Activated naive CD4-positive, alpha-beta T cell treated with anti-CD3 and anti-CD28 coated beads for 36 hours (primary cell): ENCODE measurements at regions not wholly inside any gene's neighbourhood (a gene's known extent, or its start where the extent isn't known, plus 50 kb on each side); places are given as distances from the start of the nearest gene placed in this dataset.

Experiments used
- CTCF ChIA-PET: fragments of 350-600 bp; sonication (Branson Sonifier 250); formaldehyde crosslinking; loops from one replicate; lab custom pipeline; 2021; ENCODE audit warnings: antibody characterized with exemption; lab: Charles Lee
- DNase-seq: peaks from one replicate; pipeline ENCODE4 v3.0.0-alpha.2; 2020
- H3K27ac Mint-ChIP-seq: one replicate; pipeline ENCODE4 v1.8.0; 2021; ENCODE audit warnings: mild to moderate bottlenecking, mixed read lengths
- H3K27me3 Mint-ChIP-seq: one replicate; pipeline ENCODE4 v1.8.0; 2021; ENCODE audit warnings: low read depth, mixed read lengths
- H3K36me3 Mint-ChIP-seq: one replicate; pipeline ENCODE4 v1.8.0; 2021; ENCODE audit warnings: low read depth, mixed read lengths
- H3K4me1 Mint-ChIP-seq: one replicate; pipeline ENCODE4 v1.8.0; 2021; ENCODE audit warnings: low read depth, mixed read lengths
- H3K4me3 Mint-ChIP-seq: one replicate; pipeline ENCODE4 v1.8.0; 2021; ENCODE audit warnings: mild to moderate bottlenecking, moderate library complexity, mixed read lengths
- H3K9me3 Mint-ChIP-seq: one replicate; pipeline ENCODE4 v1.8.0; 2021; ENCODE audit warnings: mixed read lengths
- intact Hi-C: fragments of 100-400 bp; cut with micrococcal nuclease; formaldehyde crosslinking; loops from one replicate; pipeline ENCODE4 v1.15.1; 2023

DNA sequence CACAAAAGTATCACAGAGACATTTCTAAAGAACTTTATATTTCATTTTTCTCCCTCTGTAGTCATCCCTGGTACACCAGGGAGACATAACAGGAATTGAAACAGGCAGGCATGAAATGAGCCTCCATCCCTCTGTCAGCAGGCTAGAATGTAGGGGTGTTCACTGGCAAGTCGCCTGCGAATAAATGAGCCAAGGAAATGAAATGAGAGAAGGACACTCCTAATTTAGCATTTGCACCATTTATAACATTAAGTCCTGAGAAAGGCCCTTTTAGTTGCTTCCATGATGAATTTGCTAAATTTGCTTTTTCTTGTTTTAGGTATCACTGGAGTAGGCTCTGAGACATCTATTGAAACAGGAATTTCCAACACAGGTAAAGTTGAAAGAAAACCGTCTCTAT, 192.4 kb upstream of the CNTN1 start:
- intact Hi-C loops: no loop called here
- no peaks in the 10 kb centered on the region for H3K4me1 Mint-ChIP-seq
- H3K4me3 Mint-ChIP-seq: no peak overlapping the region
- CTCF ChIA-PET: no interaction called here
- H3K36me3 Mint-ChIP-seq: no peaks in the 10 kb centered on the region
- no peaks in the 10 kb centered on the region for H3K9me3 Mint-ChIP-seq
- peaks cover 2% of the 10 kb centered on the region for H3K27me3 Mint-ChIP-seq
- H3K27ac Mint-ChIP-seq: no peak overlapping the region
- no peak for DNase-seq

DNA sequence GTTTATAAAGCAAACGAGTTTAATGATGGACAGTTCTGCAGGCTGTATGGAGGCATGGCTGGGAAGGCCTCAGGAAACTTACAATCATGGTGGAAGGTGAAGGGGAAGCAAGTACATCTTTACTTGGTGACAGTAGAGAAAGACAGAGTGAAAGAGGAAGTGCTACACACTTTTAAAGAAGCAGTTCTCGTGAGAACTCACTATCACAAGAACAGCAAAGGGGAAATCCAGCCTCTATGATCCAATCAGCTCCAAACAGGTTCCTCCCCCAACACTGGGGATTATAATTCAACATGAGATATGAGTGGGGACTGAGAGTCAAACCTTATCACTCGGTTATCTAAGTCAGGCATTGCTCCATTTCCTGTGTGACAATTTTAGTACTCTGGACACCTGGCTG, 189.9 kb upstream of the CNTN1 start:
- intact Hi-C loops: no loop called here
- DNase-seq: no peak
- Mint-ChIP-seq H3K27ac (no peak overlapping the region), H3K36me3 (no peaks in the 10 kb centered on the region), H3K27me3 (peaks cover 2% of the 10 kb centered on the region), H3K4me1 (no peaks in the 10 kb centered on the region), H3K4me3 (no peak overlapping the region), H3K9me3 (no peaks in the 10 kb centered on the region)
- CTCF ChIA-PET: no interaction called here

DNA sequence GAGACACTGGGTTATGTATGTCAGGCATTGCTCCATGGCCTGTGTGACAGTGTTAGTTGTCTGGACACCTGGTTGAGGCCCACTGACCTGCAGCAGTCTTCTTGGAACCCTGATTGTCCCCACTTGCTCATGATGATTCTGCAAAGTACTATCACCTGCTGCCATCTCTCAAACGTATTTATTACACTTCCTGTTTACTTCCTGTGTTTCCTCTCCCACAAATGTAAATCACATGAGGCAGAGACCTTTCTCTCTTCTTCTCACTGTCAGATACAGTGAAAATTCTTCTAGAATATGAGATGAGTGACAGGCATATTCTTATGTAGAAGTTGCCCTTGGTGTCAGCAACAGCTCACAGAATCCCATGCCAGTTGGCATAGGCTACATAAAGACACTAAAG, 186.9 kb upstream of the CNTN1 start:
- Mint-ChIP-seq H3K4me1 (no peaks in the 10 kb centered on the region), H3K27ac (no peak overlapping the region)
- intact Hi-C loops: loop anchor here (1.0 kb wide), 1 partner anchor 9 kb away; no protein-coding TSS in a partner anchor

DNA sequence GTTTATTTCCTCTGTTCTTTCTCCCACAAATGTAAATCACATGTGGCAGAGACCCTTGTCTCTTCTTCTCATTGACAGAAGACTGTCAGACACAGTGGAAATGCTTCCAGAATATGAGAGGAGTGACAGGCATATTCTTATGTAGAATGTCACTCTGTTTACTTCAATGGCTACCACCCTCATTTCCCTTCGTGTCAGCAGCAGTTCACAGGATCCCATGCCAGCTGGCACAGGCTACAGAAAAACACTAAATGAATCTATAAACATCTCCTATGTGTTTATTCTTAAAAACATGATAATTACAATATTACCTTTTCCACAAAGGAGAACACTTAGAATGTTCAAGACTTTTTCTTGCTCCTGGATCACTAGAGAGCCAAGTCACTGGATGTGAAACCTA, 183.8 kb upstream of the CNTN1 start:
- no peak for DNase-seq
- no peaks in the 10 kb centered on the region for H3K27me3 Mint-ChIP-seq
- H3K27ac Mint-ChIP-seq: no peak overlapping the region
- CTCF ChIA-PET: interaction anchor here (0.5 kb wide), 1 partner anchor 514 kb away, joined by 4 read pairs; no protein-coding TSS in a partner anchor
- H3K4me1 Mint-ChIP-seq: no peaks in the 10 kb centered on the region
- H3K4me3 Mint-ChIP-seq: no peak overlapping the region
- H3K36me3 Mint-ChIP-seq: no peaks in the 10 kb centered on the region
- H3K9me3 Mint-ChIP-seq: no peaks in the 10 kb centered on the region
- intact Hi-C loops: no loop called here

More for the DNA sequence above, 186.9 kb upstream of the CNTN1 start:
- CTCF ChIA-PET: no interaction called here
- Mint-ChIP-seq H3K4me3 (no peak overlapping the region), H3K27me3 (no peaks in the 10 kb centered on the region), H3K36me3 (no peaks in the 10 kb centered on the region), H3K9me3 (no peaks in the 10 kb centered on the region)
- no peak for DNase-seq

DNA sequence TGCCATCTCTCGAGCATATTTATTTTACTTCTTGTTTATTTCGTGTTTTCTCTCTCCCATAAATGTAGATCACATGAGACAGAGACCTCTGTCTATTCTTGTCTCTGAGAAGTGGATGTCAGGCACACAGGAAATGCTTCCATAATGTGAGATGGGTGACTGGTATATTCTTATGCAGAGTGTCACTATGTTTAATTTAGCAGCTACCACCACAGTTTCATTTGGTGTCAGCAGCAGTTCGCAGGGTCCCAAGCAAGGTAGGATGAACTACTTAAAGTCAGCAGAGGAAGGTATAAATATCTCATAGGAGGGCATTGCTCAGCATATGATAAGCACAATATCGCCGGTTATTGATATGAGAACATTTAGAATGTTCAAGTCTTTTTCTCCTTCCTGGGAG, 180.9 kb upstream of the CNTN1 start:
- Mint-ChIP-seq H3K36me3 (no peaks in the 10 kb centered on the region), H3K27me3 (no peaks in the 10 kb centered on the region), H3K4me3 (no peak overlapping the region), H3K9me3 (no peaks in the 10 kb centered on the region), H3K27ac (no peak overlapping the region), H3K4me1 (no peaks in the 10 kb centered on the region)
- intact Hi-C loops: no loop called here
- DNase-seq: no peak
- CTCF ChIA-PET: no interaction called here

DNA sequence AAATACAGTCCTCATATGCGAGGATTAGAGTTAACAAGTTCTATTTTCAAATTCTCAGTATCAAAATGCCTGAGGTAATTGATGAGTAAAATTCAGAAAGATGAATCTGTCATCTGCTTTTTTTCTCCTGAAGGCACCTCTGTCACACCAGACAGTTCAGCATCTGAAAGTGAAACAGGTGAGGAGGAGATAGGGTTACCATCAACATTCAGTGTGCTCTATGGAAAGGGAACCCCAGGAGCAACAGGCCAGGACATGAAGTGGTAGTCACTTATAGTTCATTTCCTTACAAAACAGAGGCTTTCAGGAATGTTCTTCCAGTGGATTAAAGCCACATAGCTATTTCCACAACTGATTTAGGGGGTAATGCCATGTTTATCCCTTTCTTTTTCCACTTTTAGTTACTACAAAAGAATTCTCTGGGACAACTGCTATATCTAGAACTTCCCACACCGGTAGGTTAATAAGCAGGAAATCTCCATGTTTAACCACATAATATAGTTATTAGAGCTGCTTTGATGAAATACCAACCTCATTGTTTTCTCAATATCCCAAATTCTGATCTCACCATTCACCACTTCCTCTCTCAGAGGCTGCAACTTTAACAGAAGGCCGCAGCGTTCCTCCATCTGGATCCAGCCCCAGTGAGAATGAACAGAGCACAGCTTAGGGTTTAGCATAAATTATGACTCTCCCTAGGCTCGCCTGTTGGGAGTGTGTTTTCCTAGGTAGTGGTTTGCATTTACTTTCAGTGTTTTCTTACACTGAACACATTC, 177.0 kb upstream of the CNTN1 start:
- no peaks in the 10 kb centered on the region for H3K4me1 Mint-ChIP-seq
- H3K4me3 Mint-ChIP-seq: no peak overlapping the region
- no peak for DNase-seq
- H3K27ac Mint-ChIP-seq: no peak overlapping the region
- CTCF ChIA-PET: no interaction called here
- H3K36me3 Mint-ChIP-seq: no peaks in the 10 kb centered on the region
- no peaks in the 10 kb centered on the region for H3K9me3 Mint-ChIP-seq
- no peaks in the 10 kb centered on the region for H3K27me3 Mint-ChIP-seq
- intact Hi-C loops: no loop called here

DNA sequence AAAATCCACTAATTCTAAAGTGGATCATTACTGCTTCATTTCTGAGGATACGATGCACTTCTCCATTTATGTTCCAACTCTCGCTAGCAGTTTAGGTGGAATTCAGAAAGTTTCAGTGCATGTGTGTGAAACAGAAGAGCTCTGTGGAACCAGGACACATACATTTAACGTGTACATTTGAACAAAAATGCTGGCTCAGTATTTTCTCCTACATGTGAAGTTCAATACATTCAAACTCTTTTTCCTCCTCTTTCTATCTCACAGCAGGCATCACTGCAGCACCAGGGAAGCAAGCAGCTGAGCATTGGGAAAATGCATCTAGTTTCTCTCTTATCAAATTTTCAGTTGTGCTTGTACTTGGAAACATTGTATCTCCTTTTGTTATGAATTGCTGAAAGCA, 169.4 kb upstream of the CNTN1 start:
- H3K4me1 Mint-ChIP-seq: no peaks in the 10 kb centered on the region
- intact Hi-C loops: no loop called here
- no peaks in the 10 kb centered on the region for H3K9me3 Mint-ChIP-seq
- no peak overlapping the region for H3K4me3 Mint-ChIP-seq
- no peak overlapping the region for H3K27ac Mint-ChIP-seq
- H3K36me3 Mint-ChIP-seq: no peaks in the 10 kb centered on the region
- no peak for DNase-seq
- H3K27me3 Mint-ChIP-seq: no peaks in the 10 kb centered on the region
- CTCF ChIA-PET: interaction anchor here (0.7 kb wide), 1 partner anchor 647 kb away, joined by 5 read pairs; no protein-coding TSS in a partner anchor

DNA sequence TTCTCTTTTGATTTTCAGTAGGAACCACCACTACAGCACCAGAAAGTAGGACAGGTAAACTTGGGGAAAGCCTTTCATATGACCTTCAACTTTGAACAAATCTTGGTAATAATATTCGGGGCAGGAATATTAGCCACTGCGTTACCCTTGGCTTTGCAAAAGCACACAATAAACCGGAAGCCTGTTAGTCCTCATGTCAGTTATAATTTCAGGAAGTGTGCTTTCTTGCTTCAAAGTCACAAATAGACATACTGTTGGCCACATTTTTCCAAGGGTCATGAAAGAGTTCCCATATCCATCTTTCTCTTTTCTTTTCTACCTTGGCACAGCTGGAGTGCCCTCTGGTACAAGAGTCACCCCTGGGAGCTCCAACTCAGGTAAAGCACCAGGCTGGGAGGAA, 167.2 kb upstream of the CNTN1 start:
- CTCF ChIA-PET: no interaction called here
- Mint-ChIP-seq H3K27me3 (no peaks in the 10 kb centered on the region), H3K4me3 (no peak overlapping the region), H3K27ac (no peak overlapping the region), H3K9me3 (no peaks in the 10 kb centered on the region), H3K36me3 (no peaks in the 10 kb centered on the region), H3K4me1 (no peaks in the 10 kb centered on the region)
- DNase-seq: no peak
- intact Hi-C loops: no loop called here

DNA sequence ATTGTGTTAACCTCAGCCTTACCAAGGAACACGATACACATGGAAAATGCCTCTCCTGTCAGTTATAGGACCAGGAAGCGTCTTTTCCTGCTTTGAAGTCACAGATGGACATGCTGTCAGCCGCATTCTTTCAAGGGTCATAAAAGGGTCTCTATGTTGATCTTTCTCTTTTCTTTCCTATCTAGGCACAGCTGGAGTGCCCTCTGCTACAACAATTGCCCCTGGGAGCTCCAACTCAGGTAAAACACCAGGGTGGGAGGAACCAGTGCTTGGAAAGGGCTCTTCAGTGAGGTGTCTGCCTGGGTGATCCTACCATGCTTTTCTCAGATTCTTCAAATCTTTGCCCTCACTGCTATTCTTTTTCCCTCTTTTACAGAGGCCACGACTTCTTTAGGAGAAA, 157.4 kb upstream of the CNTN1 start:
- H3K27me3 Mint-ChIP-seq: no peaks in the 10 kb centered on the region
- no peak for DNase-seq
- no peaks in the 10 kb centered on the region for H3K4me1 Mint-ChIP-seq
- no peak overlapping the region for H3K27ac Mint-ChIP-seq
- intact Hi-C loops: no loop called here
- no peaks in the 10 kb centered on the region for H3K36me3 Mint-ChIP-seq
- peaks cover 4% of the 10 kb centered on the region for H3K9me3 Mint-ChIP-seq
- H3K4me3 Mint-ChIP-seq: no peak overlapping the region
- CTCF ChIA-PET: no interaction called here

DNA sequence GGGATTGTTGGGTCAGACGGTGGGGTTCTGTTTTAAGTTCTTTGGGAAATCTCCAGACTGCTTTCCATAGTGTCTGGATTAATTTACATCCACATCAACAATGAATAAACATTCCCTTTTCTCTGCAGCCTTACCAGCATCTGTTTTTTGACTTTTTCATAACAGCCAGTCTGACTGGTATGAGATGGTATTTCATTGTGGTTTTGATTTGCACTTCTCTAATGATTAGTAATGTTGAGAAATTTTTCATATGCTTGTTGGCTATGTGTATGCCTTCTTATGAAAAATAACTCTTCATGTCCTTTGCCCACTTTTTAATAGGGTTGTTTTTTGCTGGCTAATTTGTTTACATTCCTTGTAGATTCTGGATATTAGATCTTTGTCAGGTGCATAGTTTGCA, 140.8 kb upstream of the CNTN1 start:
- no peaks in the 10 kb centered on the region for H3K36me3 Mint-ChIP-seq
- H3K9me3 Mint-ChIP-seq: peaks cover 23% of the 10 kb centered on the region
- no peak for DNase-seq
- intact Hi-C loops: no loop called here
- CTCF ChIA-PET: no interaction called here
- H3K27me3 Mint-ChIP-seq: no peaks in the 10 kb centered on the region
- H3K4me3 Mint-ChIP-seq: no peak overlapping the region
- H3K4me1 Mint-ChIP-seq: no peaks in the 10 kb centered on the region
- no peak overlapping the region for H3K27ac Mint-ChIP-seq

DNA sequence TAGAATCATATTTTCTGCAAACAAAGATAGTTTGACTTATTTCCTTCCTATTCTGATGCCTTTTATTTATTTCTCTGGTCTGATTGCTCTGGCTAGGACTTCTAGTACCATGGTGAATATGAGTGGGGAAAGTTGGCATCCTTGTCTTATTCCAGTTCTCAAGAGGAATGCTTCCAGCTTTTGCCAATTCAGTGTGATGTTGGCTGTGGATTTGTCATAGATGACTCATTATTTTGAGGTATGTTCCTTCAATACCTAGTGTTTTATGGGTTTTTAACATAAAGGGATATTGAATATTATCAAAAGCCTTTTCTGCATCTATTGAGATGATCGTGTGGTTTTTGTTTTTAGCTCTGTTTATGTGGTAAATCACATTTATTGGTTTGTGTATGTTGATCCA, 139.4 kb upstream of the CNTN1 start:
- intact Hi-C loops: no loop called here
- CTCF ChIA-PET: interaction anchor here (0.6 kb wide), 1 partner anchor 126 kb away, joined by 3 read pairs; no protein-coding TSS in a partner anchor
- DNase-seq: no peak
- H3K4me3 Mint-ChIP-seq: no peak overlapping the region
- peaks cover 23% of the 10 kb centered on the region for H3K9me3 Mint-ChIP-seq
- H3K27ac Mint-ChIP-seq: no peak overlapping the region
- H3K4me1 Mint-ChIP-seq: no peaks in the 10 kb centered on the region
- H3K36me3 Mint-ChIP-seq: no peaks in the 10 kb centered on the region
- no peaks in the 10 kb centered on the region for H3K27me3 Mint-ChIP-seq

DNA sequence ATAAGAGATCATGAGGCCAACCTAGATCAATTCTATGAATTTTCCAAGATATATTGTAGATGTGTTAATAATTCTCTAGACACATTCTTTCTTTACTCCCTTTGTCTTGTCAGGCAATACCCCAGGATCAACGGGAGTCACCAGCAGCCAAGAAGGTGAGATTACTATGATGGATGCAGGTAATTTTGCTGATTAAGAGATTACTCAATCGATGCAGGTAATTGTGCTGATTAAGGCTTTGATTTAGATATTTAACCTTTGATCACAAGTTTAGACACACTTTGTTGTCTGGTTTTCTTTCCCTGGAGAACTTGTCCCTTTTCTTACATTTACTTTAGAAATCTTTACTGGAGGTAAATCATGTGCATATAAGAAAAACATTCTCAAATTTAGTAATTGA, 134.3 kb upstream of the CNTN1 start:
- Mint-ChIP-seq H3K36me3 (no peaks in the 10 kb centered on the region), H3K27me3 (no peaks in the 10 kb centered on the region), H3K4me1 (no peaks in the 10 kb centered on the region), H3K4me3 (no peak overlapping the region), H3K9me3 (peaks cover 10% of the 10 kb centered on the region), H3K27ac (no peak overlapping the region)
- no peak for DNase-seq
- CTCF ChIA-PET: no interaction called here
- intact Hi-C loops: no loop called here

DNA sequence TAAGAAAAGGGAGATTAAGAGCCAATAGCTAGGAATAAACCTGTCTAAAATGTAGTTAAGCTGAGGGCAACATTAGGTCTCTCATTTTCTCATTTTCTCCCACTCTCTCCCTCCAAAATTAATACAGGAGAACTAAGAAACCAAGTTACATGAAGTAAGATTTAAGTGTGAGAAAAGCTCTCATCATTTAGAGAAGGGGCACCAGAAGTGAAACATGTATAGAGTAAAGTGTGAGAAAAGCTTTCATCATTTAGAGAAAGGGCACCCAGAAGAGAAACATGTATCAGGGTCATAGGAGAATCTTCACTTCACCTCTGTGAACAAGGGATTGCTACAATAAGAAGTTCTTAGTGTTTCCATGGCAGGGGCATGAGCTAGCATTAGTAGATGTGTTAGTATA, 132.4 kb upstream of the CNTN1 start:
- Mint-ChIP-seq H3K4me1 (no peaks in the 10 kb centered on the region), H3K4me3 (no peak overlapping the region), H3K27ac (no peak overlapping the region), H3K36me3 (no peaks in the 10 kb centered on the region), H3K9me3 (peaks cover 3% of the 10 kb centered on the region), H3K27me3 (no peaks in the 10 kb centered on the region)
- DNase-seq: no peak
- CTCF ChIA-PET: no interaction called here
- intact Hi-C loops: no loop called here
